ENCODE measurements at regions not wholly inside any gene's neighbourhood (a gene's known extent, or its start where the extent isn't known, plus 50 kb on each side); places are given as distances from the start of the nearest gene placed in this dataset.

DNA sequence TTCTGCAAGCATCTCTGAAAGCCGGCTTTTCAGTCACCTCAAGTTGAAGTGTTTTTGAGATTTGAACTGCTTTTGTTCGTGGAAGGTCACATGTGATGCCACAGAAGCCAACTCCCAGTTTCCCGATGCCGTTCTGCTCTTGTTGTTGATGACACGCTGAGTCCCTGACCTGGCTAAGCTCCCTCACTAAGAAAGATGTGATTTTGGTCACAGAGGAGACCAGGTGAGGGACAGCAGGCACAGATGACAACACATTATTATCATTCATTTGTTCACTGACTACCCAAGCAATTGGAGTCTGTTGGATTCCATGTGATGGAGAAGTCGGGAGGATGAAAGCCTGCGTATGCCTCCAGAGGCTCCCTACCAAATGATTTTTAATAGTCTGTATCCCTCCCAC lies 822.4 kb upstream of the RBFOX1 start:
- DNase-seq (ENCODE audit: low read depth in 2 of 2) = no peak

DNA sequence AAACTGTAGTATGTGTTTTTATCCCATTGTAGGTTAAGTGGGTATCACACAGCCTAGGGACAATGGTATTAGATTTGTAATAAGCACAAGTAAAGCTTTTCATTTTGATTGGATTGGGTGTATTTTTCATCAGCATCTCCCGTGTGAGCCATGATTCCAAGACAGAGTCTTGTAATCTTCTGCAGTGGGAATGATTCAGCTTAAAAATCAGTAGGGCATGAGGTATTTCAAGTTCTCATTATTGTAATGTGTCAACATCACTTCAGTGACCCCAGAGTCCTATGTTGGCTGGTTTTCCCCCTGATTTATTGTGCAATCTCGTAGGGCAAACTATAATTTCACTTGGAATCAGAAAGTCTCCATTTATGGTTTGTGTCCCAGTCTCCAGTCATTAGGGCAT lies 833.2 kb upstream of the RBFOX1 start:
- DNase-seq (ENCODE audit: low read depth in 2 of 2) = no peak

DNA sequence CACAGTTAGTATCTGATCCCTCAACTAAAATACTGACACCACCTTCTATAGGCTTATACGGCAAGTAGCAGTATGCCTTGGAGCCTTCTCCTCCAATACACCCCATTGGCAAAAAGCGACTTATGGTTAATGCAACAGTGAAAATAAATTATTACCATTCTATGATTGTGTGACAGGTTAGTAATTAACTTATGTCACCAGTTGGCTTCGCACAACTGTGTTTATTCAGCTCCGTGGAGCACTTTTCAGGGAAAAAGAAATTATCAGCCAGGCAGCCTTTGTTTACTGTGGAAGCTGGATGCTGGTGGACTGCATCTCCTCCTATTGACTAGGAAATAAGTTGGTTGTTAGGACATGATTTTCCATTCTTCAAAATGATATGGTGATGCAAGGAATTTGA lies 833.8 kb upstream of the RBFOX1 start:
- DNase-seq (ENCODE audit: low read depth in 2 of 2) = no peak

DNA sequence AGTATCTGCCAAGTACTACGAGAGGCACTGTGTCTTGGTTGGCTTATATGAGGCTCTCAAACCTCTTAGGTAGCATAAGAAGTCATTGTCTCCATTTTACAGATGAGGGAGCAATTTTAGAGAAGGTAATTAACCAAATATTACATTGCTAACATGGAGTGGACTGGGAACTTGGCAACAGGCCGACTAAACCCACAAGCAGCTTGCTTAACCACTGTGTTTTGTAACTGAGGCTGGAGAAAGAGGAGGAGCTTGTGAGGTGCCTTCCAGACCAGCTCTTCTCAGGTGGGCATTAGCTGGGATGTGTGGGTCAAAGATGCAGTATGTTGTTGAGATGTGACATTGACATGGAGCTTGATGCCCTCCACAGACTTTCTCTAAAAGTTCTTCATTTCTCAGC lies 835.6 kb upstream of the RBFOX1 start:
- DNase-seq (ENCODE audit: low read depth in 2 of 2) = no peak

DNA sequence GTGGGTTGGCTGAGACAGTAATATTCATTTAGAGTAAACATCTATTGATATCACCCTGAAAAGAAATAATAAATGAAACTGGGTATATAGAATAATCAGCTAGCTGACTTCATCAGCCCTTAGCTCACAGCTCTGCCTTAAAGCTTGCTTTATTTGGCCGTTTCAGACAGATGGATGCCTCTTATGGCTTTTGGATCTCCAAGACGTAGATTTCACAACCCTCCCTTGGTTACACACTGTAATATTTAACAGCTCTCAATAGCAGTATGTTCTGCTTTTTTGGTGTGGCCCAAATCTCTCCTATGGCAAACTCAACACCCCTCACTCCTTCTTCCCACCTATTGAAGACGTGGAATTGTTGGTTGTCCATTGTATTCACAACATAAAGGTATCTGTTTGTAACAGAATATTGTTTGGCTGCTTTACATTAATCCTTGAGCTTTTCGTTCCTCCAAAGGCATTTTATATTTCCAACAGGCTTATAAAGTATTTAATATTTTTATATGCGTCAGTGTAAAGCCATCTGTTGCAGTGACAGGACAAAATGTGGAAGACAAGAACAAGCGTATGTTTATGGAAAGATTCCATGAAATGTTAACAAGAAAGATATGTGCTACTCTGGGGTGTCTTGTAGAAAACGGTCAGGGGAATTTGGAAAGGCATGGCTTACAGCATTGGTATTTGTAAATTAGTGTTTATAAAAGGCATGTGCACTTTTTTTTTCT lies 837.0 kb upstream of the RBFOX1 start:
- DNase-seq (ENCODE audit: low read depth in 2 of 2) = no peak

DNA sequence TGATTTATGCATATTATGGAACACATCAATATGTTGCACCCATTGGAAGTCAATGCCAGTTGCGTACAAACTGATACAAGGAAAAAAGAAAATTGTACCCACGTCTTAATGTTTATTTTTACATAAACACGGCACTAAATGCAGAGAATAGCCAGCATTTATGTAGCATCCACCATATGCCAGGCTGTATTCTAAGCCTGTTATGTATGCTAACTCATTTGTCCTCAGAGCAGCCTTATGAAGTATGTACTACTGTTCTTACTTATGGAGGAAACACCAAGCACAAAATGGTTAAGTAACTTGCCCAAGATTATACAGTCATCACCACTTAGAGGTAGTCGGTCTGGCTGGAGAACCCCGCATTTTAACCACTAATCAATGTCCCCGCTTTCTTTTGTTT lies 837.9 kb upstream of the RBFOX1 start:
- no peak for DNase-seq (ENCODE audit: low read depth in 2 of 2)

DNA sequence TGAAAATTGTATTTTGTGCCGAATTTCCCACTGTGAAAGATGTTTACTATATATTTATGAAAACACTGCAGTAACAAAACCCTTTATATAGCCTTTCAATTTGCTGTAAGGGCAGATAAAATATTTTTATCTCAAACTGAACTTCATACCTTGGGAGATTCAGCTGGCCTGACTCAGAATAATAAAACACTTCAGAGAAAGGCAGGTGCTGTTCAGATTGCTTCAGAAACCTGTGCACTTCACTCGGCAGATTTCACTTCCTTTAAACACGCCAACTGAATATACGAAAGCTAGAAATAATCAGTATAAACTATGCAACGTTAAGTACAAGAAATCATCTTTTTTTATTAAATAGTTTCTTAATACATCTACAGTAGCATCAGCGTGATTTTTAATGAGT lies 839.1 kb upstream of the RBFOX1 start:
- DNase-seq (ENCODE audit: low read depth in 2 of 2) = no peak

DNA sequence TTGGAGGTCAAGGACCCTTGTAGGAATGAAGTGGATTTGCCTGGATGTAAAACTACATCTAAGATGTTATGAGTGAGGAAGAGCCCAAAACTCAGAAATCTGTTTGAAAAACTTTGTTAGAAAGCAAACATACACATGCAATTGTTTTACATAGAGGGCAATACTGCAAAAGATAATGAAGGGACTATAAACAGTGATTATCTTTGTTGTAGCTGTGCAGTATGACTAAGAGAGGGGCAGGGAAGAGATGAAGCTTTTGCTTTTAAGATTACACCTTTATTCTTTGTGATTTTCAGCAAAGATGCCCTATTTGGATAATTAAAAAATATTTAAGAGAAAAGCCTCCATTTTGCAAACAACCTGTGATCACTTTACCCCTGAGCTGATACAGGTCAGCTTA lies 839.9 kb upstream of the RBFOX1 start:
- no peak for DNase-seq (ENCODE audit: low read depth in 2 of 2)

DNA sequence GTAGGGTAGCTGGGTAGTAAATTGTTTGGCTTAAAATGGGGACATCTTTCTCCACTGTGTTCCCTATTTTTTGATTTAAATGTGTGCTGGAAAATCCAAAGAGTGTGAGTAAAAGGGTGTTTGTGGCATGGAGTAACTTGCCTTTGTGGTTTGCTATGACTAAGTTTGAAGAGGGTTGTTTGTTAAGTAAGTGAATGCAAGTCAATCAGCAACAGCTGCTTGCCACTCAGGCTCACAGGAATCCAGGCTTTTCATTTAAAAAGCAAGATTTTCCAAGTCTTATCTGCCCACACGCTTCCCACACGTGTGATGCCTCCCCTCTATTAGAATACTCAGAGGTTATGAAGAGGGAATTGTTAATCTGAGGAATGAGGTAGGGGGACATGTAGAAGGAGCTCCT lies 847.7 kb upstream of the RBFOX1 start:
- no peak for DNase-seq (ENCODE audit: low read depth in 2 of 2)

DNA sequence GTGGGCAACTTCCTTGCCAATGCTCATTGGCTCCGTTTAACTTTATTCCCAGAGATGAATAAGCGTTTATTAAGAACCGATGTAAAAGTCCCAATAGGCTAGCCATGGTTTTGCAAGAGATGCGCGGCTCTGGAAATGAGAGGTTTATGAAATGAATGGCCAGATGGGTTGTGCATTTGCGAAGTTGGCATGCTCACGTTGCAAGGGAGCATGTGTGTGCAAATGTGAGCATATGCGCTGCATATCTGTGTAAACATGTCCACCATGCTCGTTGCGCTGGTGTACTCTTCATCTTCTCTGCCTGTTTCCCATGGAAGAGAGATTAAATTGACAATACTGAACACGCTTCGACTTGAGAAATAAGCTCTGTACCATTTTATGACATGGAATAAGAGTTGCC lies 848.6 kb upstream of the RBFOX1 start:
- DNase-seq (ENCODE audit: low read depth in 2 of 2) = no peak

DNA sequence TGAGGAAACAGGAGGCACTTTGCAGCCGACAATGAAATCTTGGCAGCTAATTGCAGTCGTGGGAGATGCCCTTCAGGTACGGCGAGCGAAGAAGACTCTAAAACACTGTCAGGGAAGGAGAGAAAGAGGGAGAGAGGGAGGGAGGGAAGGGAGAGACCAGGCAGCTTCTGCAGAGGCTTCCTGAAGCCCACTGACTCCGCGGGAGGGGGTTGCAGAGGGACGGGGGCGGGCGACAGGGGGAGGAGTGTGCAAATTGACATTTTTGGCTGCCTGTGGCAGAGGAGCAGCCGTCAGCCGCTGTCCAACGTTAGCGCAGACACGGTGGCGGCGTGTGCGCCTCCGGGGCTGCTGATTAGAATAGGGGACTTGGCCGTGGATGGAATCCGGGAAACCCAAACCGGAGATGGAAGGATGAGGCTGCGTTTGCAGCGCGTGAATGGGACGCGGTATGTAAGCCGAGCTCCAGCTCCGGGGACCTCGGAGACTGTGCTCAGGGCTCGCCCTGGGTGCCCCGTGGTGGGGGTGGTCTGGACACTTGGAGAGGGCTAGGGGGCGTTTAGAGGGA lies 849.1 kb upstream of the RBFOX1 start:
- DNase-seq (ENCODE audit: low read depth in 2 of 2) = no peak

DNA sequence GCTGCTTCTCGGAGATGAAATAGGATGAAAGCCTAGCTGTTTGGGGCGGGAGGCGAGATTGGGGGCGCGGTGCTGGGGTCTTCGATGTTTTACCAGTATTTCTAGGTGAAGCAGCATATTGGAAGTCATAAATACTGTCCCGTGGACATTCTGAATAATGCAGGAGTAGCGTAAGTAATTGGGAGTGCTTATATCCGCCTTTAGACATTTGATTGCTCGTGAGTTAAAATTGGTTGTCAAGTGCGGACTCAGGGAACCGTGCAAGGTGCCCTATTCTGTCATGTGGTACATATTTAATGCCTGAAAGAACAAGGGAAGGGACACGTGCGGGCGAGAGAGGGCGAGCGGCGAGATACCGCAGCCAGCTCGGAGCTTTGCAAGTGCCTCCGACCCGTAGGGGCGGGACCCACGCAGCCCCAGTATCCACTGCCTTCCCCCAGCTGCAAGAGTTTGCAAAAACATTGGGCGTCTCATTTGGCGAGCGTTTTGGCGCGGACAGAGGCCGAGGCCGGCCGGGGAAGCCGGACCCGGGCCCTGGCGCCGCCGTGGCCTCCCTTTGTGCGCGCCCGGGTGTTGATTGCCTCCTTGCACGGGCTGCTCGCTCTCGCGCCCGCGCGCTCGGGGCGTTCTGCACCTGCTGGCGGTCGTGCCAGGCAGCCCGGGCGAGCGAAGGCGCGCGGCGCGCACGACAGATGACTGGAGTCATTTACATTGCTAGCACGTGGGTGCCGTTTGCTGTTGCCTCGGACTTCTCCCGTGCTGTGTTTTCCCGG lies 849.8 kb upstream of the RBFOX1 start:
- DNase-seq (ENCODE audit: low read depth in 2 of 2) = no peak

DNA sequence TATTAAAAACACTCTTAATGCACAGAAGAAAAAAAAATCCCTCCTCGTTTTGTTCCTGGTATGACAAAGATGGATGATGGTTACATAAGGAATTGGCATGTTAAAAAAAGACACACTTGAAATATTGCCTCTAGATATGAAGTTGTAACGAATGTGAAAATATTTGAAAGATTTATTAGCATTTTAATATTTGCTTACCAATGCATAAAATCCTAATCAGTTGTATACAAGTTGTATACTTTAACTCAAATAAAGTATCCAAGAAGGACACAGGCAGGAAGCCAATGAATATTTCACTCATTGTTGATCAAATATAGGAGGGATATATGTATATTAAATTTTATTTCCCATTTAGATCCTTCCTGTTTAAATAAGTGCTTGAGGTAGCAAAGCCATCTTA lies 850.8 kb upstream of the RBFOX1 start:
- no peak for DNase-seq (ENCODE audit: low read depth in 2 of 2)

DNA sequence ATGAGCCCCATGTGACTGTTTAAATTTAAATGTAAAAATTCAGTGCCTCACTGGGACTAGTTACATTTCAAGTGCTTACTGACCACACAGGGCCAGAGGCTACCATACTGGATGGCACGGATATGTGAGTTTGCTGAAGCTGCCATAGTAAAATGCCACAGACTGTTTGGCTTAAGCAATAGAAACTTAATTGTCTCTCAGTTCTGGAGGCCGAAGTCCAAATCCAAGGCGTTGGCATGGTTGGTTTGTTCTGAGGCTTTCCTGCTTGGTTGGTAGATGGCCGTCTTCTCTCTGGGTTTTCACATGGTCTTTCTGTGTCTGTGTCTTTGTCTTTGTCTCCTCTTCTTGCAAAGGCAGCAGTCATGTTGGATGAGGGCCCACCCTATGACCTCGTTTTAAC lies 878.9 kb upstream of the RBFOX1 start:
- no peak for DNase-seq (ENCODE audit: low read depth in 2 of 2)

DNA sequence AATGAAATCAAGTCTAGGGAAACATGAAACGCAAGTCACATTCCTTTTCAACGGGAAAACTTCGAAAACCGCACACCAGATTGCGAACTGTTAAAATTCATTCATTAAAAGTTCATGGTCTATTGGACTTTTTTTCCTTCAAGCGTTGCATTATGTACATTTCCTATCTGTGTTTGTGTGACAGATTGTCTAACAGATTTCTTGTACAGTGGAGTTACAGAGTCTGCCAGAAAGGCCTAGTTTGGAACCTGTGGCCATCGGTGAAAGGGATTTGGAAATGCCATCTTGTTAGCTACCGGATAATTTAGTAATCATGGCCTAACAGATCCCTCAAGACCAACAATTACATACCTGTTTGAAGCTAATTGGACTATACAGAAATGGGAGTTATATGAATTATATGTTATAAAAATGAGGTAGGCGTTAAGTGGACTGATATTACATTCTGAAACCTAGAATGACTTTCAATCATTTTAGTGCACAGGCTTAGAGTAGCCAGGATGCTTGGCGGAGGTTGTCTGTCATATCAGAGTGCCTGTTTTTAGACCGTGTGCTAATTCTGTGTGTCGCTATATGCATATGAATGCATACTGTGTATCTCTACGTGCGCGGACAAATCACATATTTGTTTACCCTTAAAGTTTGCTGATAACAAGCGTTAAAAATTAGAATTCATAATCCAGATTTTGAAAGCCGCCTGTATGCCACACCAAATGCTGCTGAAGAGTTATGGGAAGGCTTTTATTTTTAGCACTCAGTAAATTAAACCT lies 885.4 kb upstream of the RBFOX1 start:
- no peak for DNase-seq (ENCODE audit: low read depth in 2 of 2)

DNA sequence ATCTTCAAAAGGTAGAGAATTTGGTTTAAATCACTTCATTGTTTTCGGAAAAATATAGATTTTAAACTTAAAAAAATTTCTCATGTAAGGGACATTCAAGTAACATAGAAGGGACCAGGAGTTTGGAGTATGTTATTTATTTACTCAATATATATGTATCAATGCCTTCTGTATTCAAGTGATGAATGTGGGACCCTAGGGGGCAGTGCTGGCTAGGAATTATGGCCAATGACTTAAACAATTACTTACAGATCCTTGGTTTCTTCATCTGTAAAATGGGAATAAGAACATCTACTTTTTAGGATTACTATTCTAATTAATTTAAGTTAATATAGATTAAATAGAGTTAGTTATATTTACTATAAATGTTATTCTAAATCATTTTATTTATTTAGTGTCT lies 886.3 kb upstream of the RBFOX1 start:
- DNase-seq (ENCODE audit: low read depth in 2 of 2) = no peak

DNA sequence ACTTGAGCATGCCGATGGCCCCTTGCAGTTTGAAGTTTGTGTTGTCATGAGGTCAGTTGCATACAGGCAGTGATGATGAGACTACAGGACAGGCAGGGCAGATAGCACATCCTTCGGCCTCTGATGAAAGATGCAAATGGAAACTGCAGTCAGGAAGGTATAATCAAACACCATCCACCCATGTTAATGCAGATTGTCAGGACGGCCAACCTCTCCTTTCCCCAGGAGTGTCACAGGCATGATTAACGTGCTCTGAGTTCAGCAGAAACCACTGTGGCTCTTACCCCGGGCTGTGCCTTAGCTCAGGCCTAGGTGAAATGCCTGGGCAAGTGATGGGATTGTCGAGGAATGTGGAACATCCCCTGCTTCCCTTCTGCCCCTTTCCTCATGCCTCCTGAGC lies 893.5 kb upstream of the RBFOX1 start:
- DNase-seq (ENCODE audit: low read depth in 2 of 2) = no peak

DNA sequence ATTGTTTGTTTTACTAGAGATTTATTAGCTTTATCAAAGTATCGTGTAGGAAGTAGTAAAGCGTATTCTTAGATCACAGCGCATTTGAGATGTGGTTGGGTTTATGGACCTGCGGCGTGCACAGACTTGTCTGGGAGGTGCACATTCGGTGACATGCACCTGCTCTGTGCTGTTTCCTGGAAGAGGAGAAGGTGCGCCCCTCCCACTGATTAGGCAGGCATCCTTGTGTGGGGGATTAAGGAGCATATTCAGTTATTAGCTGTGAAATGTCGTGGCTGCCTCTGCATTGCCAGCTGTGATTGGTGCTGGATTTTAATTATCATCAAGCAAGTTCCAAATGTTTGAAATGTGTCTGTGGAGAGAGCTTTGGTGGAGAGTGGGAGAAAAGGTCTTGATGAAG lies 903.8 kb upstream of the RBFOX1 start:
- DNase-seq (ENCODE audit: low read depth in 2 of 2) = no peak

DNA sequence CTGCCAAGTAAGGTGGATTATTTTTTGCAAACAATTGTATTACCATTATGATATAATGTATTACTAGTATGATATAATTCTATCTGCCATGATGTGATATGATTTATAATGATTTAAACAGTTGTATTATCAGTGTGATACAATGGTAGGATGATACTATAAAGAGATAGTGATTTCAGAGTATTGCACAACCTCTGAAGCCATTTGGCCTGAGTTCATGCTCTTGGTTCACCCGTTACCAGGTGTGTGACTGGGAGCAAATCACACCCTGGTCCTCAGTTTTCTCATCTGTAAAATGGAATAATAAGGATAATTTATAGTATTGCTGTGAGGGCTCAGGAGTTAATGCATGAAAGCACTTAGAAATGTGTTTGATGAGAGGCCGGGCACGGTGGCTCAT lies 905.0 kb upstream of the RBFOX1 start:
- no peak for DNase-seq (ENCODE audit: low read depth in 2 of 2)

DNA sequence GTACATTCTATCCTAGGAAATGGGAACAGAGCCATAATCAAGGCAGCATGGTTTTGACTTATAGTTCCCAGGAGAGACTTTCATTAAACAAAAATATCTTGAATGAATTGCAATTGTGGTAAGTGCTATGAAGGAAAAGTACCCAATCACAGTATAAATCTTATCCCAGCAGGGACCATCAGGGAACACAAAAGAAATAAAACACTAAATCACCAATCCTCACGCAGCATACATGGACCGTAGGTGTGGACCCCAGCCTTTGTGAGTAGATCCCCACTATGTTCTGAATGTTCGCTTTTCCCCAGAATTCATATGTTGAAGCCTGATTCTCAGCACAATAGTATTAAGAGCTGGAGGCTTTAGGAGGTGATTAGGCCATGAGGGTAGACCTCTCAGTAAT lies 925.0 kb upstream of the RBFOX1 start:
- no peak for DNase-seq (ENCODE audit: low read depth in 2 of 2)

DNA sequence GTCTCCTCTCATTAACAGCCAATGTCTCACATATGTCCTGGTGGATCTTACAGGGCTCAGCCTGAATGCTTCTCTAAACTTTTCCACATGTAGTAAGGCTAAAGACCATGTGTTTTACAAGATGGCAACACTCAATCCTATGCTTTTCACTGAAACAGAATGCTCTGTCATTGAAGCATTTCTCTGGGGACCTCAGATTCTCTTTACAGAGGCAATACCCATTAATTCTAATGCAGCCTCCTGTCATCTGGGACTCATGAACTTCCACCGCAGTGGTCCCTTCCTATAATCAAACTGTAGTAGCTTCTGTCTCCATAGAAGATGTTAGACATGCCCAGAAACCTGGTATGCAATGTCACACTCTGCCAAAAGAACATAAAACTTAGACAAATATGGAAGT lies 926.6 kb upstream of the RBFOX1 start:
- DNase-seq (ENCODE audit: low read depth in 2 of 2) = no peak

DNA sequence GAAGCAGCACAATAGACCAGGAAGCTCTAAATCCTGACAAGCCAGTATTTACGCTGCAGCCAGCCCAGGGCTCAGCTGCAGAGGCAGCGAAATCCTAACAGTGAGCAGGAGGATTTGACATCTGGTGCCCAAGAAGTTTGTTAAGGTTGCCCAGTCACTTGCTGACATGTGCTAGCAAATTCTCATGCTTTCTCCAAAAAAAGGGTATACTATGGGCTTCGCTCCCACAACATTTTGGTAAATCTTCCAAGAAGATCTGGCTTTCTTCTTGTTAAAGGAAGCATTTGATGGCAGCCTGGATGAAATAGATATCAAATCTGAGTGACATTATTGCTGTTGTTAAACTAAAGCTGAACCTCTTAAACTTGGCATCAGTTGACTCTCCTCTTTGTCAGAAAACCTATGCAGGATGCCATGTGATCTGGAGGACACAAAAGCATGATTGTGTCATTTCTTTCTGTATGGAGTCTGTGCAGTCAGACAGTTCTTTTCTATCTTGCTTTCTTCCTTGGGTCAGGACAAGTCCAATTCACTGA lies 949.7 kb upstream of the RBFOX1 start:
- DNase-seq (ENCODE audit: low read depth in 2 of 2) = no peak
